ENCODE measurements at regions not wholly inside any gene's neighbourhood (a gene's known extent, or its start where the extent isn't known, plus 50 kb on each side); places are given as distances from the start of the nearest gene placed in this dataset.

- no peaks in the 10 kb centered on the region for H3K4me1 Mint-ChIP-seq
- no peaks in the 10 kb centered on the region for H3K9me3 Mint-ChIP-seq
- no peak overlapping the region for H3K4me3 Mint-ChIP-seq
- H3K27me3 Mint-ChIP-seq: peaks cover 4% of the 10 kb centered on the region
- no peaks in the 10 kb centered on the region for H3K36me3 Mint-ChIP-seq
- DNase-seq: no peak
- CTCF ChIA-PET: interaction anchor here (1.6 kb wide), 1 partner anchor 13 kb away, joined by 3 read pairs; no protein-coding TSS in a partner anchor
- no peak overlapping the region for H3K27ac Mint-ChIP-seq
These were observed 56.0 kb downstream of the PLK2 start for GRCh38 chr5:58403822-58404433.

- CTCF ChIA-PET: no interaction called here
- no peaks in the 10 kb centered on the region for H3K4me1 Mint-ChIP-seq
- no peak overlapping the region for H3K27ac Mint-ChIP-seq
- H3K27me3 Mint-ChIP-seq: no peaks in the 10 kb centered on the region
- H3K36me3 Mint-ChIP-seq: no peaks in the 10 kb centered on the region
- H3K4me3 Mint-ChIP-seq: no peak overlapping the region
- no peak for DNase-seq
- no peaks in the 10 kb centered on the region for H3K9me3 Mint-ChIP-seq
These were observed 58.2 kb downstream of the PLK2 start for GRCh38 chr5:58401701-58402100.

- H3K27ac Mint-ChIP-seq: no peak overlapping the region
- H3K27me3 Mint-ChIP-seq: no peaks in the 10 kb centered on the region
- H3K4me1 Mint-ChIP-seq: no peaks in the 10 kb centered on the region
- no peak overlapping the region for H3K4me3 Mint-ChIP-seq
- CTCF ChIA-PET: no interaction called here
- DNase-seq: no peak
- H3K9me3 Mint-ChIP-seq: no peaks in the 10 kb centered on the region
- H3K36me3 Mint-ChIP-seq: no peaks in the 10 kb centered on the region
These were observed 59.1 kb downstream of the PLK2 start for GRCh38 chr5:58400737-58401136.

GRCh38 chr5:58399951-58400350 is 59.9 kb downstream of the PLK2 start:
- CTCF ChIA-PET: no interaction called here
- Mint-ChIP-seq H3K4me3 (no peak overlapping the region), H3K27ac (no peak overlapping the region), H3K27me3 (no peaks in the 10 kb centered on the region), H3K36me3 (no peaks in the 10 kb centered on the region), H3K4me1 (no peaks in the 10 kb centered on the region), H3K9me3 (no peaks in the 10 kb centered on the region)
- DNase-seq: no peak

GRCh38 chr5:58394339-58394738 is 65.5 kb downstream of the PLK2 start:
- CTCF ChIA-PET: no interaction called here
- no peak overlapping the region for H3K4me3 Mint-ChIP-seq
- no peaks in the 10 kb centered on the region for H3K4me1 Mint-ChIP-seq
- H3K27ac Mint-ChIP-seq: no peak overlapping the region
- no peaks in the 10 kb centered on the region for H3K27me3 Mint-ChIP-seq
- no peaks in the 10 kb centered on the region for H3K36me3 Mint-ChIP-seq
- no peak for DNase-seq
- H3K9me3 Mint-ChIP-seq: no peaks in the 10 kb centered on the region

GRCh38 chr5:58393716-58394115 is 66.2 kb downstream of the PLK2 start:
- Mint-ChIP-seq H3K9me3 (no peaks in the 10 kb centered on the region), H3K4me1 (no peaks in the 10 kb centered on the region), H3K27ac (no peak overlapping the region), H3K27me3 (no peaks in the 10 kb centered on the region), H3K4me3 (no peak overlapping the region), H3K36me3 (no peaks in the 10 kb centered on the region)
- CTCF ChIA-PET: no interaction called here
- DNase-seq: no peak

- Mint-ChIP-seq H3K4me3 (no peak overlapping the region), H3K9me3 (no peaks in the 10 kb centered on the region), H3K27ac (no peak overlapping the region), H3K4me1 (no peaks in the 10 kb centered on the region), H3K36me3 (no peaks in the 10 kb centered on the region), H3K27me3 (no peaks in the 10 kb centered on the region)
- CTCF ChIA-PET: no interaction called here
- no peak for DNase-seq
These were observed 67.4 kb downstream of the PLK2 start for GRCh38 chr5:58392496-58392895.

- no peak for DNase-seq
These were observed 76.4 kb downstream of the PLK2 start for GRCh38 chr5:58383448-58383847.

GRCh38 chr5:58382131-58382534 is 77.8 kb downstream of the PLK2 start:
- H3K27ac Mint-ChIP-seq: no peak overlapping the region
- CTCF ChIA-PET: no interaction called here
- no peak for DNase-seq
- H3K36me3 Mint-ChIP-seq: no peaks in the 10 kb centered on the region
- H3K4me3 Mint-ChIP-seq: no peak overlapping the region
- H3K9me3 Mint-ChIP-seq: peaks cover 14% of the 10 kb centered on the region
- no peaks in the 10 kb centered on the region for H3K27me3 Mint-ChIP-seq
- no peaks in the 10 kb centered on the region for H3K4me1 Mint-ChIP-seq

More at GRCh38 chr5:58383448-58383847, 76.4 kb downstream of the PLK2 start:
- CTCF ChIA-PET: no interaction called here
- peaks cover 10% of the 10 kb centered on the region for H3K9me3 Mint-ChIP-seq
- no peaks in the 10 kb centered on the region for H3K4me1 Mint-ChIP-seq
- H3K4me3 Mint-ChIP-seq: no peak overlapping the region
- H3K27me3 Mint-ChIP-seq: no peaks in the 10 kb centered on the region
- H3K27ac Mint-ChIP-seq: no peak overlapping the region
- H3K36me3 Mint-ChIP-seq: no peaks in the 10 kb centered on the region

GRCh38 chr5:58381566-58381965 is 78.3 kb downstream of the PLK2 start:
- Mint-ChIP-seq H3K9me3 (peaks cover 14% of the 10 kb centered on the region), H3K36me3 (no peaks in the 10 kb centered on the region), H3K27ac (no peak overlapping the region), H3K4me3 (no peak overlapping the region), H3K27me3 (no peaks in the 10 kb centered on the region), H3K4me1 (no peaks in the 10 kb centered on the region)
- no peak for DNase-seq
- CTCF ChIA-PET: no interaction called here

GRCh38 chr5:58380655-58381054 is 79.2 kb downstream of the PLK2 start:
- DNase-seq: no peak
- Mint-ChIP-seq H3K27me3 (no peaks in the 10 kb centered on the region), H3K27ac (no peak overlapping the region), H3K36me3 (no peaks in the 10 kb centered on the region), H3K4me1 (no peaks in the 10 kb centered on the region), H3K4me3 (no peak overlapping the region), H3K9me3 (peaks cover 14% of the 10 kb centered on the region)
- CTCF ChIA-PET: no interaction called here

GRCh38 chr5:58378613-58379390 is 81.1 kb downstream of the PLK2 start:
- Mint-ChIP-seq H3K27me3 (no peaks in the 10 kb centered on the region), H3K4me1 (no peaks in the 10 kb centered on the region), H3K36me3 (no peaks in the 10 kb centered on the region), H3K27ac (no peak overlapping the region), H3K4me3 (no peak overlapping the region), H3K9me3 (peaks cover 14% of the 10 kb centered on the region)
- DNase-seq: no peak
- CTCF ChIA-PET: no interaction called here

- H3K27me3 Mint-ChIP-seq: no peaks in the 10 kb centered on the region
- no peak overlapping the region for H3K4me3 Mint-ChIP-seq
- no peaks in the 10 kb centered on the region for H3K36me3 Mint-ChIP-seq
- CTCF ChIA-PET: no interaction called here
- no peak for DNase-seq
- H3K9me3 Mint-ChIP-seq: no peaks in the 10 kb centered on the region
- H3K4me1 Mint-ChIP-seq: no peaks in the 10 kb centered on the region
- H3K27ac Mint-ChIP-seq: no peak overlapping the region
These were observed 89.3 kb downstream of the PLK2 start for GRCh38 chr5:58370606-58371005.

GRCh38 chr5:58369513-58370190 is 90.2 kb downstream of the PLK2 start:
- CTCF ChIA-PET: no interaction called here
- Mint-ChIP-seq H3K9me3 (no peaks in the 10 kb centered on the region), H3K27me3 (no peaks in the 10 kb centered on the region), H3K36me3 (no peaks in the 10 kb centered on the region), H3K4me1 (no peaks in the 10 kb centered on the region), H3K4me3 (no peak overlapping the region), H3K27ac (no peak overlapping the region)
- no peak for DNase-seq

- H3K36me3 Mint-ChIP-seq: no peaks in the 10 kb centered on the region
- H3K4me3 Mint-ChIP-seq: no peak overlapping the region
- no peaks in the 10 kb centered on the region for H3K27me3 Mint-ChIP-seq
- CTCF ChIA-PET: no interaction called here
- H3K27ac Mint-ChIP-seq: no peak overlapping the region
- H3K9me3 Mint-ChIP-seq: no peaks in the 10 kb centered on the region
- H3K4me1 Mint-ChIP-seq: no peaks in the 10 kb centered on the region
- no peak for DNase-seq
These were observed 93.4 kb downstream of the PLK2 start for GRCh38 chr5:58366461-58366860.

Measured in activated naive CD4-positive, alpha-beta T cell treated with anti-CD3 and anti-CD28 coated beads, Interleukin-2, amount 10 ng/mL, durations not matched to agents 7 days and 5 days (primary cell).